ENCODE measurements at regions not wholly inside any gene's neighbourhood (a gene's known extent, or its start where the extent isn't known, plus 50 kb on each side); places are given as distances from the start of the nearest gene placed in this dataset.

GRCh38 chr9:108579757-108580439 is 275.9 kb downstream of the ACTL7B start:
- WGBS = 82% methylated on average over 6 of the region's 6 CpGs
- Histone ChIP-seq H3K36me3 (ENCODE audit: control insufficient read depth in 2 of 2, insufficient read depth in 2 of 2, low read length in 1 of 2) (no peaks in the 10 kb centered on the region), H3K9me3 (ENCODE audit: control insufficient read depth in 2 of 2, insufficient read depth in 1 of 2, low read length in 1 of 2) (no peaks in the 10 kb centered on the region), H3K4me1 (ENCODE audit: control insufficient read depth in 2 of 2, insufficient read depth in 2 of 2, low read length in 2 of 2) (no peaks in the 10 kb centered on the region), H3K27ac (ENCODE audit: low read depth in 1 of 2, low read length in 1 of 2) (no peak overlapping the region), H3K27me3 (ENCODE audit: control insufficient read depth in 2 of 2, insufficient read depth in 1 of 2, low read length in 1 of 2) (no peaks in the 10 kb centered on the region), H3K4me3 (ENCODE audit: low read length in 2 of 2) (no peak overlapping the region)
- DNase-seq (ENCODE audit: low read depth in 6 of 9, low spot score in 9 of 9) = peak in 1 of 9 donors; percentile 5

DNA sequence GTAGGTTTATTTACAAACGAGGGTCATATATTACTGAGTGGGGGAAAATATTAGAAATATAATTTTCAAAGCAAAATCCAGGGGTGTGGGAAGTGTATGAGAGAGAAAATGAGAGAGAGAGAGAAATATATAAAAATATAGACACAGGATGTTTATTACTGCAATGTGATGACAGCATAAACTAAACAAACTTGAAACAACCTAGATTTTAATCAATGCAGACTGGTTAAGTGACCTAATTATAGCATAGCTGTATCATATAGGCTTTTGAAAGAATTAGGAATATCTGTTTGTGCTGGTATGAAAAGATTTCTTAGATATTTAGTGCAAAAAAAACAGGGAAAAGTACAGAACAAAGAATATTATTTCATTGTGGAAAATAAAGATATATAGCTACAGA is 280.5 kb downstream of the ACTL7B start:
- Histone ChIP-seq H3K4me3 (ENCODE audit: low read length in 2 of 2) (no peak overlapping the region), H3K4me1 (ENCODE audit: control insufficient read depth in 2 of 2, insufficient read depth in 2 of 2, low read length in 2 of 2) (no peaks in the 10 kb centered on the region), H3K27me3 (ENCODE audit: control insufficient read depth in 2 of 2, insufficient read depth in 1 of 2, low read length in 1 of 2) (no peaks in the 10 kb centered on the region), H3K9me3 (ENCODE audit: control insufficient read depth in 2 of 2, insufficient read depth in 1 of 2, low read length in 1 of 2) (no peaks in the 10 kb centered on the region), H3K27ac (ENCODE audit: low read depth in 1 of 2, low read length in 1 of 2) (no peak overlapping the region), H3K36me3 (ENCODE audit: control insufficient read depth in 2 of 2, insufficient read depth in 2 of 2, low read length in 1 of 2) (no peaks in the 10 kb centered on the region)
- WGBS = 39% methylated on average over 1 of the region's 1 CpG
- no peak for DNase-seq (ENCODE audit: low read depth in 6 of 9, low spot score in 9 of 9)

DNA sequence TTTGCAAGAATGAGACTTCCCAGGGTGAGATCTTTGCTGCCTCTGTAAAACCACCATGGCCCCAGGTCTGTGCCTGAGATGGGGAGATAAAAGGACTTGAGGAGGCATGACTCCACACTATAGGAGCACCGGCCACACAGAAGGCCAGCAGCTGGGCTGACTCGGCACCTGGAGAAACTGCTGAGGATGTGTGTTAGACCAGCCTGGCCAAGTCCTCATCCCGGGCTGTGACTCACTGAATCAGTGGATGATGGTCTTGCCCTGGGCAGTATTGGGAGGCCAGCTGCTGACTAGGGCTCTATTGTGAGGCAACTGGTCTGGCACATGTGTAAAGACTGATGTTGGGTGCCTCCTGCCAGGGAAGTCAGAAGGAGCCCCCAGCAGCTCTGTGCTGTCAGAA is 286.2 kb downstream of the ACTL7B start:
- 70% methylated on average over 3 of the region's 3 CpGs for WGBS
- peaks cover 0 to 3% of the 10 kb centered on the region in 2 donors for H3K4me1 ChIP-seq (ENCODE audit: control insufficient read depth in 2 of 2, insufficient read depth in 2 of 2, low read length in 2 of 2)
- H3K27me3 ChIP-seq (ENCODE audit: control insufficient read depth in 2 of 2, insufficient read depth in 1 of 2, low read length in 1 of 2) = no peaks in the 10 kb centered on the region
- no peaks in the 10 kb centered on the region for H3K9me3 ChIP-seq (ENCODE audit: control insufficient read depth in 2 of 2, insufficient read depth in 1 of 2, low read length in 1 of 2)
- H3K27ac ChIP-seq (ENCODE audit: low read depth in 1 of 2, low read length in 1 of 2) = no peak overlapping the region
- H3K4me3 ChIP-seq (ENCODE audit: low read length in 2 of 2) = no peak overlapping the region
- no peak for DNase-seq (ENCODE audit: low read depth in 6 of 9, low spot score in 9 of 9)
- no peaks in the 10 kb centered on the region for H3K36me3 ChIP-seq (ENCODE audit: control insufficient read depth in 2 of 2, insufficient read depth in 2 of 2, low read length in 1 of 2)

DNA sequence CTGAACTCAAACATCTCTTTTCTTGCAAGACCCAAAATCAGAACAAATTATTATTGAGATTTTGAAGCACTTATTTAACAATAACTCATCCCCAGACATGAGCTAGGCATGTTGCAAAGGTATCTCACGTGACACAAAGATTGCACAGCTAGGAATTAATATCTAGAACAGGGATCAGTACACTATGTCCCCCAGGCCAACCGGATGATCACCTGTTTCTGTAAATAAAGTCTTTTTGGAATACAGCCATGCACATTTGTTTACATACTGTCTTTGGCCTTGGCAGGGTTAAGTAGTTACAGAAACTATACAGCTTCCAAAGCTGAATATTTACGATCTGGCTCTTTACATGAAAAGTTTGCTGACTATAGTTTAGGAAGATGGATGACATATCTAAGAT is 287.7 kb downstream of the ACTL7B start:
- Histone ChIP-seq H3K9me3 (ENCODE audit: control insufficient read depth in 2 of 2, insufficient read depth in 1 of 2, low read length in 1 of 2) (no peaks in the 10 kb centered on the region), H3K4me3 (ENCODE audit: low read length in 2 of 2) (no peak overlapping the region), H3K27ac (ENCODE audit: low read depth in 1 of 2, low read length in 1 of 2) (no peak overlapping the region), H3K4me1 (ENCODE audit: control insufficient read depth in 2 of 2, insufficient read depth in 2 of 2, low read length in 2 of 2) (peaks cover 0 to 3% of the 10 kb centered on the region in 2 donors), H3K36me3 (ENCODE audit: control insufficient read depth in 2 of 2, insufficient read depth in 2 of 2, low read length in 1 of 2) (no peaks in the 10 kb centered on the region), H3K27me3 (ENCODE audit: control insufficient read depth in 2 of 2, insufficient read depth in 1 of 2, low read length in 1 of 2) (no peaks in the 10 kb centered on the region)
- 92% methylated on average over 3 of the region's 3 CpGs for WGBS
- no peak for DNase-seq (ENCODE audit: low read depth in 6 of 9, low spot score in 9 of 9)

- Histone ChIP-seq H3K9me3 (ENCODE audit: control insufficient read depth in 2 of 2, insufficient read depth in 1 of 2, low read length in 1 of 2) (no peaks in the 10 kb centered on the region), H3K27ac (ENCODE audit: low read depth in 1 of 2, low read length in 1 of 2) (no peak overlapping the region), H3K4me1 (ENCODE audit: control insufficient read depth in 2 of 2, insufficient read depth in 2 of 2, low read length in 2 of 2) (peaks cover 0 to 3% of the 10 kb centered on the region in 2 donors), H3K36me3 (ENCODE audit: control insufficient read depth in 2 of 2, insufficient read depth in 2 of 2, low read length in 1 of 2) (no peaks in the 10 kb centered on the region), H3K4me3 (ENCODE audit: low read length in 2 of 2) (no peak overlapping the region), H3K27me3 (ENCODE audit: control insufficient read depth in 2 of 2, insufficient read depth in 1 of 2, low read length in 1 of 2) (no peaks in the 10 kb centered on the region)
- WGBS = 96% methylated on average over 1 of the region's 1 CpG
- DNase-seq (ENCODE audit: low read depth in 6 of 9, low spot score in 9 of 9) = no peak
These were observed 288.2 kb downstream of the ACTL7B start for GRCh38 chr9:108567571-108567970.

DNA sequence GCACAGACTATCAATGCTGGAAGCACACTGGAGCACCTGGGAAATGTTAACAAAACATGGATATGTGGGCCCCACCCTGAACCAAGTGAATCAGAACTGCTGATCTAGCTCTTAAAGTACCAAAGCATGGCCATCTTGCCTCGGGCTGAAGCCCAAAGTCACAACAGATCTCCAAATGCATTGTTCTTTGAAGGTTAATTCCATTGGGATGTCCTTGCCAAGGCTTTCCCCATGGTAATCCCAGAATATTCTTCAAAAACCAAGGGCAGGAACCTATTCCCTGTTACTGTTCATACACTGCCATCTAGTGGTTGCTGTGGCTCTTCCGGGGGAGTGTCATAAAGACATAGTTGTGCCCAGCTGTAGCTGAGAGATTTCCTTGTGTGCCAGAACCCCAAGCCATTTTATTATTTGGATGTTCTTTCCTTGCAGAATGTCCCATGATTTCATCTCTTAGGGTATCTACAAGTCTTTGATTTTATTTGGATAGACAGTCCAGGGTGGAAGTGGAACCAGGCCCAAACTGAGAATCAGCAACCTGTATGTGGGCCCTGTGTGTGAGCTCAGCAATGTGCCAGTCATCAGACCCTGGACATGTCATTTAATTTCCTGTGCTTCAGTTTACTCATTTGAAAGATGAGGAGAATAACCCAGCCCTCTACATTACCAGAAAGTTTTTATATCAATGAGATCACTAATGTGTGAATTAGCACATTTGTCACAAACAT is 290.0 kb downstream of the ACTL7B start:
- Histone ChIP-seq H3K9me3 (ENCODE audit: control insufficient read depth in 2 of 2, insufficient read depth in 1 of 2, low read length in 1 of 2) (no peaks in the 10 kb centered on the region), H3K27ac (ENCODE audit: low read depth in 1 of 2, low read length in 1 of 2) (no peak overlapping the region), H3K27me3 (ENCODE audit: control insufficient read depth in 2 of 2, insufficient read depth in 1 of 2, low read length in 1 of 2) (no peaks in the 10 kb centered on the region), H3K4me3 (ENCODE audit: low read length in 2 of 2) (no peak overlapping the region), H3K4me1 (ENCODE audit: control insufficient read depth in 2 of 2, insufficient read depth in 2 of 2, low read length in 2 of 2) (peaks cover 0 to 3% of the 10 kb centered on the region in 2 donors), H3K36me3 (ENCODE audit: control insufficient read depth in 2 of 2, insufficient read depth in 2 of 2, low read length in 1 of 2) (no peaks in the 10 kb centered on the region)
- 40% methylated on average over 2 of the region's 2 CpGs for WGBS
- DNase-seq (ENCODE audit: low read depth in 6 of 9, low spot score in 9 of 9) = peak; percentile 9 to 72 (median 32)

GRCh38 chr9:108562176-108562575 is 293.6 kb downstream of the ACTL7B start:
- peaks cover 0 to 3% of the 10 kb centered on the region in 2 donors for H3K4me1 ChIP-seq (ENCODE audit: control insufficient read depth in 2 of 2, insufficient read depth in 2 of 2, low read length in 2 of 2)
- no peak for DNase-seq (ENCODE audit: low read depth in 6 of 9, low spot score in 9 of 9)
- no peaks in the 10 kb centered on the region for H3K9me3 ChIP-seq (ENCODE audit: control insufficient read depth in 2 of 2, insufficient read depth in 1 of 2, low read length in 1 of 2)
- H3K36me3 ChIP-seq (ENCODE audit: control insufficient read depth in 2 of 2, insufficient read depth in 2 of 2, low read length in 1 of 2) = no peaks in the 10 kb centered on the region
- H3K27ac ChIP-seq (ENCODE audit: low read depth in 1 of 2, low read length in 1 of 2) = no peak overlapping the region
- 96% methylated on average over 3 of the region's 3 CpGs for WGBS
- no peak overlapping the region for H3K4me3 ChIP-seq (ENCODE audit: low read length in 2 of 2)
- H3K27me3 ChIP-seq (ENCODE audit: control insufficient read depth in 2 of 2, insufficient read depth in 1 of 2, low read length in 1 of 2) = no peaks in the 10 kb centered on the region

DNA sequence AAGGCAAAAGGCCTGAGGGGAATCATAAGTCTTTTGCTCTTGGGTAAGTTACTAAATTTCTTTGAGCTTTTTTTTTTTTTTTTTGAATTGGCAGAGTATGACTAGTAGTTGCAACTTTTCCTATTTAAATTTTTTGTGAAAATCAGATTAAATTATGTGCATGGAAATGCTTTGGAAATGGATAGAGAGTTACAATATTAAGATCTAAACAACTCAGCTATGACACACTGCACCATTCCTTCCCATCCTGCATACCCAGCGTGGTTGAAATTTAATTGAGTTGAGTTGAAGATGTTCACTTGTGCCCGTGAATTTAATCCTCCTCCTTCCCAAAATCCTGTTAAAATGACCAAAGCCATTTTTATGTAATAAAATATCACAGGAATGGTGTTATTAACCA is 296.4 kb downstream of the ACTL7B start:
- no peak overlapping the region for H3K4me3 ChIP-seq (ENCODE audit: low read length in 2 of 2)
- H3K27ac ChIP-seq (ENCODE audit: low read depth in 1 of 2, low read length in 1 of 2) = no peak overlapping the region
- no peaks in the 10 kb centered on the region for H3K36me3 ChIP-seq (ENCODE audit: control insufficient read depth in 2 of 2, insufficient read depth in 2 of 2, low read length in 1 of 2)
- no peaks in the 10 kb centered on the region for H3K9me3 ChIP-seq (ENCODE audit: control insufficient read depth in 2 of 2, insufficient read depth in 1 of 2, low read length in 1 of 2)
- no peaks in the 10 kb centered on the region for H3K27me3 ChIP-seq (ENCODE audit: control insufficient read depth in 2 of 2, insufficient read depth in 1 of 2, low read length in 1 of 2)
- no peak for DNase-seq (ENCODE audit: low read depth in 6 of 9, low spot score in 9 of 9)
- 70% methylated on average over 2 of the region's 2 CpGs for WGBS
- no peaks in the 10 kb centered on the region for H3K4me1 ChIP-seq (ENCODE audit: control insufficient read depth in 2 of 2, insufficient read depth in 2 of 2, low read length in 2 of 2)

DNA sequence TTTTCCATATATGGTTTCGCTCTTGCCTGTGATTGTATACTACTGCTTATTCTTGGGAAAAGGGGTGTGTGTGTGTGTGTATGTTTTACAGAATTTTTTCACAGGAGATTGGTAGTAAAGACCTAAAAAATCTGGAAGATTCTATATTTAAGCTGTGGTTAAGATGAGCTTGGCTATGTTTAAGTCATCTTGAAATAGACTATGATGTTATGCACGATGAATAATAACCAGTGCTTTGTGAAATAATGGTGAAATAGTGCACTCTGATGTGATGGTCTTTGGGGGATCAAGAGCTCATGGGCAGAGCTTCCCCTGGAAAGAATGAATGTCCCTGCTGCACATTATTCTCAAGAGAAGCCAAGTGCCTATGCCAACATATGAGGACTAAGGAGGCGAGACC is 301.0 kb downstream of the ACTL7B start:
- peaks cover 0 to 4% of the 10 kb centered on the region in 2 donors for H3K4me1 ChIP-seq (ENCODE audit: control insufficient read depth in 2 of 2, insufficient read depth in 2 of 2, low read length in 2 of 2)
- no peak overlapping the region for H3K4me3 ChIP-seq (ENCODE audit: low read length in 2 of 2)
- H3K9me3 ChIP-seq (ENCODE audit: control insufficient read depth in 2 of 2, insufficient read depth in 1 of 2, low read length in 1 of 2) = no peaks in the 10 kb centered on the region
- no peak overlapping the region for H3K27ac ChIP-seq (ENCODE audit: low read depth in 1 of 2, low read length in 1 of 2)
- no peaks in the 10 kb centered on the region for H3K27me3 ChIP-seq (ENCODE audit: control insufficient read depth in 2 of 2, insufficient read depth in 1 of 2, low read length in 1 of 2)
- 96% methylated on average over 3 of the region's 3 CpGs for WGBS
- DNase-seq (ENCODE audit: low read depth in 6 of 9, low spot score in 9 of 9) = no peak
- no peaks in the 10 kb centered on the region for H3K36me3 ChIP-seq (ENCODE audit: control insufficient read depth in 2 of 2, insufficient read depth in 2 of 2, low read length in 1 of 2)
